Activated CD4-positive, CD25-positive, alpha-beta regulatory T cell treated with anti-CD3 and anti-CD28 coated beads, Interleukin-2, amount 50 U/mL, for 72 hours (primary cell): ENCODE measurements at regions not wholly inside any gene's neighbourhood (a gene's known extent, or its start where the extent isn't known, plus 50 kb on each side); places are given as distances from the start of the nearest gene placed in this dataset.
A peak's percentile ranks its signal among the peaks of the same experiment; 100 is the strongest.
"Not testable (repeated sequence)": the region's sequence is repeated elsewhere in the genome, so short reads cannot be mapped to it uniquely, and the experiment has no call there.

Experiments
- DNase-seq: peaks from one replicate; pipeline ENCODE4 v3.0.0; 2021

- DNase-seq, result not testable (repeated sequence)
Measured at GRCh38 chr1:146409116-146409801, 180.4 kb upstream of the NOTCH2NLA start.

DNA sequence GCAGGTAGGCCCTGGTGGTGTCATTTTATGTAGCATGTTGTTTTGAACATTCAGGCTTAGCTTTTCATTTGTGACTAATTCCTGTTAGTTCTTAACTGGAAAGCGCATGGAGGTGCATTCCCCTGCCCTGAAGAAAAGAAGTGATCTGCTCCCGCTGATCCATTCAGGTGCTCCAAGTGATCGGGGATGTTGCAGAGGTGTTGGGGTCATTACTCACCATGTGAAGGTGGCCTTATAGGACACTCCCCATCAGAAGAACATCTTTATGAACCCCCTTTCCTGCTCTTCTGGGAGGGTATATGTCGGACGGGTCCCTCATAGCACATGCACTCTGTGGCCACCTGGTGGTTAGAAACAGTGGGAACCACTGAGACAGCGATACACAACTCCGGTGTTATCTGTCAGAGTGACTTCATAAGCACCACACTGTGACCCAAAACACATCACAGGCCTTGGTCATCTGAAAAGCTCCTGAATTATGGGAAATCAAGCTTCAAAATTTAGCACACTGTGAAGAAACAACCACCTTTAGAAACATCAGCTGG is 172.5 kb upstream of the NOTCH2NLA start:
- DNase-seq, result not testable (repeated sequence)

- not testable (repeated sequence) for DNase-seq
Measured at GRCh38 chr1:146400173-146401121, 171.6 kb upstream of the NOTCH2NLA start.

GRCh38 chr1:146399225-146399624 is 170.4 kb upstream of the NOTCH2NLA start:
- not testable (repeated sequence) for DNase-seq

- DNase-seq, result not testable (repeated sequence)
Measured at GRCh38 chr1:146396801-146397200, 168.0 kb upstream of the NOTCH2NLA start.

DNA sequence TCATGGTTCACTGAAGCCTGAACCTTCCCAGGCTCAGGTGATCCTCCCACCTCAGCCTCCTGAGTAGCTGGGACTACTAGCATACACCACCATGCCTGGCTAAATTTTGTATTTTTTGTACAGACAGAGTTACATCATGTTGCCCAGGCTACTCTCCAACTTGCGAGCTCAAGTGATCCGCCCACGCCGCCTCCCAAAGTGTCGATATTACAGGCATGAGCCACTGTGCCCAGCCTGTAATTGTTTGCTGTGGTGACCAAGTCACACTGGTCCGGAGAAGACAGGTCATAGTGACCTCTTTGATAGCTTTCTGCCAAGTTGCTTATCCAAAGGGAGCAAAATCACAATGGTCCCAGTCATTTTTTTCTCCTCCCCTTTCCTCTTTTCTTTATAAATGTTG is 167.4 kb upstream of the NOTCH2NLA start:
- not testable (repeated sequence) for DNase-seq

DNA sequence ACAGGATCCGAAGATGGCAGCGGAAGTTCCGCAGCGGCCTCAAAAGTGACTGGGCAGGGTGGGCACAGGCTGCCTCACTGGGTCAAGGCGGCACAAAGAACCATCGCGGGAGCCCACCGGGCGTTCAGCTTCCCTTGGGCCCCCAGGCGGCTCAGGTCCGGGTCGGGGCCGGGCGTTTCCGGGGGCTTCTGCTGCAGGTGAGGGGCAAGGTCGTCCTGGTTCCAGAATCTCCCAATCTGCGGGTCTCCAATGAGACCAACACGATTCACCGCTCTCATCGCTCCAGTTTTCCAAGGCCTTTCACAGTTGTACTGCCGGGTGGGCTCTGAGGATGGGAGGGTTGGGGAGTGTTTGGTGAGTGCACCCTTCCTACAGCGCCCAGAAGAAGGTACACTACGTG is 165.0 kb upstream of the NOTCH2NLA start:
- not testable (repeated sequence) for DNase-seq

DNA sequence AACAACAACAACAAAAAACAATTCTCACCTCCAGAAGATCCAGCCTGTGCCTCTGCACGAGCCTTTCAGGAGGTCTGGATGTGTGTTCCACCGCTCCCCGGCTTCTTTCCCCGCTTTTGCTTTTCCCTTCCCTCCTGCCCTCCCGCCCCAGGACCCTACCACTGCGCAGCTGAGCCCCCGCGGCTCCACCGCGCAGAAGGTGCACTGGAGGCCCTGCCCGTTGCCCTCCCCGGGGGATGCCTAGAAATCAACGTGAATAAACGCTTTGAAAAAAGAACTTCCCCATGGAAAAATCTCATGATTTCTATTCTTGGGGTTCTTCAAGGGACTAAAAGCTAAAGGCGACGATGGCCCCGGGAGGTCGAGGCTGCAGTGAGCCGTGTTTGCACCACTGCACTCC is 164.3 kb upstream of the NOTCH2NLA start:
- not testable (repeated sequence) for DNase-seq

- not testable (repeated sequence) for DNase-seq
Measured at GRCh38 chr1:146389178-146389577, 160.4 kb upstream of the NOTCH2NLA start.

DNA sequence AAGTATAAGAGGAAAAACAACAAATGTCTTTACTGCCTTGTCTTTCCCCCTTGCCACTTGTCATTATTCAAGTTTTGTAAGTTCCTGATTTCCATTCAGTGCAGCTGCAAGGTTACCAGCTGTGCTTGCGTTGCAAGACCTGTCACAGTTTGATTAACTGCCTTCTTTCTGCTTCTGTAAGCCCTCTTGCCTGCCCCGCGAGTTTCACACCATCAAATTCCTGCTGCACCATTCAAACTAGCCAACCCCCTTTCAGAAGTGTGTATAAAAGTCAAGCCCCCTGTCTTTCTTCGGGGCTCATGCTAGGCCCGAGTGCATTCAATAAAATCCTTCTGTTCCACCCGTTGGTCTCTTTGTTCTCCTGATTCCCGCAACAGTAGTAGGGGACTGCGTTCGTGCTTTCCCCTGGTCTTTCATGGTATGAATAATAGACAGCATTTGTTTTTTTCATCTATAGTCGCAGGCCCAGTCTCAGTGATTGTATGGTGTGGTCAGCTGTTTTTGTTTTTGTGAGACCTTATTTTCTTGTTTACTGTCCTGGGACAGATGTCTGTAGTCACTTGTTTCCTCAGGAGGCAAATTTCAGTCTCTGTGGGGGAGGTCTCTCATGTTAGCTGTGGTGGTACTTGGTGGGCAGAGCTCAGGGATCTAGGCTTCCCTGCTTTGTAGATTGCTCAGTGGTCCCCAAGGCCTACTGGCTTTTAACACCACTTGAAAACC is 159.1 kb upstream of the NOTCH2NLA start:
- DNase-seq, result not testable (repeated sequence)

DNA sequence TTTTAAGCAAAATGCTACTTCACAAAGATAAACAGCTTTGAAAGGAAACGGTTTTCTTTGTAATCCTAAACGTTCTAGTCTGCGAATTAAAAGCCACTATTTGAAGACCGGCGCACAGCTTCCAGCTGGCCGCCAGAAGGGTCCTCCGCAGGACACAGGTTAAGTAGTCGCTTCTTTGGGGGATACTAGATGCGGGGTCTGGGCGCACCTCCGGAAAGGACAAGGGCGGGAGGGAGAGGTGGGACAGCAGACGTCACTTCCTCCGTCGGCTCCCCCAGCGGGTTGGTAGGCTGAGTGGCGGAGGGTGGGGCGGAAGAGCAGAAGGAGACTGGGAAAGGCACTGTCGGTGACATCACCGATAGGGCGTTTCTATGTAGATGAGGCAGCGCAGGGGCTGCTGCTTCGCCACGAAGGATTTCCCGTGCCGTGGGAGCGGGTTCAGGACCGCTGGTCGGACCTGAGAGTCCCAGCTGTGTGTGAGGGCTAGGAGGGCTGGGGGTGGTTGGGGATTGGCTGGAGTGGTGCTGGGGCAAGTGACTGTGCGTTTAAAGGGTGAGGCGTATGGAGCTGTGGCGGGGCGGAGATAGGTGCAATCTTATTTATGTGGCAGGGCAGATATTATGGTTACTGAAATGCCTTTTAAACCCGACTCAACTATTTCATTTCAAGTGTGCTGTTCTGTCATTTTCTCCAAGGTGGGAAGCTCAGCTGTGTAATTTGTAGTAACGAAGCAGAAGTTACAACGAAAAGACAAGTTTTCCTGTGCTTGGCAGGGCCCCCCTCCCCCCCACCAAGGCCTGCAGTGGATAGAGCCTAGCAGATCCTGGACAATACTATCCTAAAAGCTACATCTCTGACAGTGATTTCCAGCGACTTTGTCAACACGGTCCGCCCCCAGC is 158.3 kb upstream of the NOTCH2NLA start:
- DNase-seq, result peak; percentile 61

DNA sequence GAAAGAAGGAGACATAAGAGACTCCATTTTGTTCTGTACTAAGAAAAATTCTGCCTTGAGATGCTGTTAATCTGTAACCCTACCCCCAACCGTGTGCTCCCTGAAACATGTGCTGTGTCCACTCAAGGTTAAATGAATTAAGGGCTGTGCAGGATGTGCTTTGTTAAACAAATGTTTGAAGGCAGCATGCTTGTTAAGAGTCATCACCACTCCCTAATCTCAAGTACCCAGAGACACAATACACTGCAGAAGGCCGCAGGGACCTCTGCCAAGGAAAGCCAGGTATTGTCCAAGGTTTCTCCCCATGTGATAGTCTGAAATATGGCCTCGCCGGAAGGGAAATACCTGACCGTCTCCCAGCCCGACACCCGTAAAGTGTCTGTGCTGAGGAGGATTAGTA is 152.4 kb upstream of the NOTCH2NLA start:
- DNase-seq, result not testable (repeated sequence)

GRCh38 chr1:146376708-146377496 is 148.1 kb upstream of the NOTCH2NLA start:
- peak; percentile 78 for DNase-seq

GRCh38 chr1:146376309-146376707 is 147.5 kb upstream of the NOTCH2NLA start:
- peak; percentile 73 for DNase-seq

- not testable (repeated sequence) for DNase-seq
Measured at GRCh38 chr1:146375108-146375507, 146.3 kb upstream of the NOTCH2NLA start.

- peak; percentile 47 for DNase-seq
Measured at GRCh38 chr1:146369940-146370339, 141.1 kb upstream of the NOTCH2NLA start.

- not testable (repeated sequence) for DNase-seq
Measured at GRCh38 chr1:146355373-146355772, 126.6 kb upstream of the NOTCH2NLA start.

- DNase-seq, result not testable (repeated sequence)
Measured at GRCh38 chr1:146326863-146327262, 98.0 kb upstream of the NOTCH2NLA start.

GRCh38 chr1:146324463-146324862 is 95.6 kb upstream of the NOTCH2NLA start:
- not testable (repeated sequence) for DNase-seq

DNA sequence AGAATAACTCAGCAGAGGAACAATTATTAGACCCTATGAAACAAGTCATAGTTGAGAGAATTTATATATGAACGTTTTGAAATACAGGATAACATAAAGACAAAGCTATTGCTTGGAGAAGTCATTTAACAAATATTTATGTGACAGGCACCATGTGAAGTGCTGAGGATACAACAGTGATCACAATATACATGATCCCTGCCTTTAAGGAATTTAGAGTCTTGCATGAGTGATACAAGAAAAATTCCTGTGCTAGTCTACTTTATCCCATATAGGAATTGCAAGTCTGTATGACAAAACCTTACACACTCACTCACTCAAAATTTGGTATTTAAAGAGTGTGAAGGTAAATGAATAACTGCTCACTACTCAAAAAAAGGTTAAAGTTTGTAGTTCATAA is 94.5 kb upstream of the NOTCH2NLA start:
- DNase-seq, result not testable (repeated sequence)

DNA sequence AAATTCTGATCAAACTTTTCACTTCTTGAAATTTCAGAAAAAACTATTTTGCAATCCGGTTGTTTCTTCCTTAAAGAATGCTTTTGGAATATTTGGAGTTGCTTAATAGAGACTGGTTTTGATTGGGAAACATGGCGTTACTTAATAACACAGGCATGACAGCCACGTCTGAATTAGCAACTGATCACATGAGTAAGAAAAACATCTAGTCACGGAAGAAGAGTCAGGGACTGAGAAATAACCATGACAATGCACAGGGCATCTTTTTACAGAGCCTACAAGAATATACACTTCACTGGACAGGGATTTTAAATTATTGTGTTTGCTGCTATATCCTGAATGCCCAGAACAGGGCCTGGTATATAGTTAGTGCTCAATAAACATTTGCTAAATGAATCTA is 94.1 kb upstream of the NOTCH2NLA start:
- not testable (repeated sequence) for DNase-seq
